HG03457 (cell line): ENCODE measurements at regions not wholly inside any gene's neighbourhood (a gene's known extent, or its start where the extent isn't known, plus 50 kb on each side); places are given as distances from the start of the nearest gene placed in this dataset.

Experiments used
- ATAC-seq: cut with Tn5 transposase; IDR thresholded peaks from one replicate; pipeline ENCODE4 v1.9.1; 2021; ENCODE audit warnings: moderate number of reproducible peaks; ENCODE audit not compliant: unreplicated experiment

DNA sequence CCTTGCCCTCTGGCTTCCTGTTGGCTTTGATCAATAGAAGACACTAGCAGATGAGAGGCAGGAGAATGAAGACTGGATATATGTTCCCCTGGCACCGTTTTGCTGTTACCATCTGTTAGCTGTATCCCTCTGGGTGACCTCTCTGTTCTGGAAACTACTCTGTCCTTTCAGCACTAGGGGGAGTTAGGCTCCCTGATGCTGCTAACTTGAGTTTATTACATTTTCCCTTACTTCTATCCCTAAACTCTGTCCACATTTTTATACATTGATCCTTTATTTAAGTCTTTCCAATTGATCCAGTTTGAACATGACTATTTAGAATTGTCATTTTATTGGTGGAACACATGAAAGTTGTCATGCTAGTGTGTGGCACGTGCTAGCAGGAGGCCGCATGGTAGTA, 1014.3 kb upstream of the CDH2 start:
- no peak for ATAC-seq

DNA sequence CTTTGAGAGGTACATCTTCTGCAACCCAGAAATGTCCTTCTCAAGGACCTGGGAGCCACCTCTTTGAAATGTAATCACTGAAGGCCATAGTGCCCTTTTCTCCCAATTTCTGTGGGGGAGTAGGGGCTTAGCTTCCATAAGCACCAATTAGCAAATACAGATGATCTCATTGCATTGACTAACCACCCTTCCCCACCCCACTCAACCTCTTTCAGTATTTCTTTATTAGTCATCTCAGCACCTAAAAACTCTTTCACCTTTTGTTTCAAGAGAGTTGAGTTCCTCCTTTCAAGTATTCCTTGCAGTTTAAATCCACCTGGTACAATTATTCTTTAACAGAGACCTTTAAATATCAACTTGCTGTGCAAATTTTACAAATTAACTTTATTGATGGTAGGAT, 1011.8 kb upstream of the CDH2 start:
- peak; percentile 91 for ATAC-seq

DNA sequence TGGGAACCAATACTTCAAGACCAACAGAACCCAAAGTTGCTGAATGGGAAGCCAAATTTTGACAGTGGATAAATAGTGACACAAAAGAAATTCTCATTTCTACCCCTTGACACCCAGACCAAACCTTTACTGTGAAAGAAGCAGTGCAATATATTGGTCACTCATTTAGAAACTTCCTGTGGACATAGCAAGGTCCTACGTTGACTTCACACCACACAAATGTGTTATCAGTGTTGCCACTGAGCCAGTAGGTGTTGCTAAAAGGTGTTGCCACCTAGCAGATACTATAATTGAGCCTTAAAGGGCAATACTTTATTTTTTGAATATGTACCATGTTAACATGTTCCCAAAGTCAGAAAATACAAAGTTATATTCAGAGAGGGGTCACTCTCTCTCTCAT, 1008.9 kb upstream of the CDH2 start:
- ATAC-seq: no peak

DNA sequence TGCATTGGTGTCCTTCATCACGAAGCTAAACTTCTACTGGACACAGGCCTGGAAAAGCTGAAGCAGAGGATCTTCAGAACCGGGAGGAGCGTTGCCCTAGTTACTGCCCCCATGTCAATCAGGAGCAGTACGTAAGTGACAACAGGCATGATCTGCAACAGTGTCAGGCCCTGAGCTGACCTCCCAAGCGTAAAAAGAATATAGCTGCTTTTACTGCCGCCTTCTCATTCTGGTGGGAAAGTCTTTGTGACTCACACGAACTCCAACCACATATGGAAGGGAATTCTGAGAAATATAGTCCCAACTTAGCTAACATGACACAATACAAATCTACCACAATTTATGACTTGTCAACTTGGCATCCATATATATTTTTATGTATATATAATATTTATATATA, 1007.7 kb upstream of the CDH2 start:
- no peak for ATAC-seq

DNA sequence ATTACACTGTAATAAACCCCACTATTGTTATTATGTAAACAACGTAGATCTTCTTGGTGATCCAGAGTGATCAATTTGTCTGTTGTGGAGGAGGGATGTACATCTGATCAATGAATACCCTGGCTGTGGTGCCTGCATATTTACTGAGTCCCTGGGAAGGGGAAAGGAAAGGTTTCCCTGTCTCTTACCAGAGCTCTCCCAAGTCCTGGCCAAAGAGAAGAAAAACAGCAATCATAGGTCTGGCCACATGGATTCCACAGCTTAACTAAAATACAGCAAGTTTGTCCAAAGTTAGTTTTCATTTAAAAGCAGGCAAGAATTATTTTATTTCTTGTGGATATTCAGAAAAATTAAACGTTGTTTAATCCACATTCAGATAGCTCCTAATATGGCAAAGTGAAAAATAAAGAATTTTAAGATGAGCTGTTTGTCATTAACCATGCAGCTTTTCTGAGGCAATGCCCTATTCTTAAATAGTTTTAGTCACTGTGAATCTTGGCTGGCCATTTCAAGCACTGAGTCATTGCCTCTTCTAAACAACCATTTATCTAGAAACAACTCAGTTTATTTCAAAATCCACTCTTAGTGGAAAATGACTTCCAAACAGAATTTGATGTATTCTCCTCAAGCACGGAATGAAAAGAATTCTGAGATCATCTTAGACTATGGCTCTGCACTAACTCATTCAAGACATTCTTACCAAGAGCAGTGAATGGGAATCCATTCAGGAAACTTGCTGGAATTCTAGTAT, 1004.4 kb upstream of the CDH2 start:
- ATAC-seq: no peak

DNA sequence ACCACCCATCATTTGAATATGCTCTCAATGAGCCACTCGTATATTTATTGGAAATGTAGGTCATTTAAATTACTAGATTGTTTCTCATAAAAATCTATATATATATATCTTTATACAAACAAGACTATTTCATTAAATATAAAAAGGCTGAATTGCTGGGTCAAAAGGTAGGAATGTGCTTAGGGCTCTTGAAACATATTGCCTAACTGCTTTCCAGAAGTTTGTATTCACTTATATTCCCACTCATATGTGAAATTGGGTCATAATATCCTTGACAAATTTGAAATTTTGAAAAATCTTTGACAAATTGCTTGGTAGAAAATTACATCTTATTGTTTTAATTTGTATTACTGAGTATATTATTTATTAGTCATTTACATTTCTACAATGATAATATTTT, 999.8 kb upstream of the CDH2 start:
- no peak for ATAC-seq

DNA sequence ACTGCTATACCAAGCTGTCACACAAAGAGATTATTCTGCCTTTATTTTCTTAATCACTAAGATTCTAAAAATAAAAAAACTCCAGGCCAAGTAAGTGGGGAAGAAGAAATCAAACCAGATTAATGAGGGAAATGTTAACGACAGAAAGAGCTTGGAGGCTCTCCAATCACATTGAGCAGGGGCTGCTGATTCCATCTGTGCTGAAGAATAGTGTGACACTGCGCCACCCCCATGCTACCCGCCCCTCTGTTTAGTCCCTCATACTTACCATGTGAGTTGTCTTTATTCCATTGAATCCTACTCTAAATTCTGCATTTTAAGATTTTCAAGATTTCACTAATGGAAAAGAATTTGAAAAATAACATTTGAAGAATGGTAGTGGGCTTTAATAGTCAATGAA, 998.0 kb upstream of the CDH2 start:
- ATAC-seq: no peak

DNA sequence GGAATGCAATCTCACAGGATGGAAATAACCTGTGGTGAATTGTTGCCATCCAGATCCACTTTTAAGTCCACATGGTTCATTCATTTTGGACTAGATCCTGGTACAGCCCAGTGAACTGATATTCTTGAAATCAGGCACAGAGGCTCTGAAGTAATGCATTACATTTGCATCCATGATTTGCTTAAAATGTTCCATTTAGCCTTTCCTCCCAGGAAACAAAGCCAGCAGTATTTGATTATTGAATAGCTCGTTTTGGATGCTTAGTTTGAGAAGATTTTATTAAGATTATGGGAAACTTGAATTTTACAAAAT, 995.8 kb upstream of the CDH2 start:
- ATAC-seq: no peak

DNA sequence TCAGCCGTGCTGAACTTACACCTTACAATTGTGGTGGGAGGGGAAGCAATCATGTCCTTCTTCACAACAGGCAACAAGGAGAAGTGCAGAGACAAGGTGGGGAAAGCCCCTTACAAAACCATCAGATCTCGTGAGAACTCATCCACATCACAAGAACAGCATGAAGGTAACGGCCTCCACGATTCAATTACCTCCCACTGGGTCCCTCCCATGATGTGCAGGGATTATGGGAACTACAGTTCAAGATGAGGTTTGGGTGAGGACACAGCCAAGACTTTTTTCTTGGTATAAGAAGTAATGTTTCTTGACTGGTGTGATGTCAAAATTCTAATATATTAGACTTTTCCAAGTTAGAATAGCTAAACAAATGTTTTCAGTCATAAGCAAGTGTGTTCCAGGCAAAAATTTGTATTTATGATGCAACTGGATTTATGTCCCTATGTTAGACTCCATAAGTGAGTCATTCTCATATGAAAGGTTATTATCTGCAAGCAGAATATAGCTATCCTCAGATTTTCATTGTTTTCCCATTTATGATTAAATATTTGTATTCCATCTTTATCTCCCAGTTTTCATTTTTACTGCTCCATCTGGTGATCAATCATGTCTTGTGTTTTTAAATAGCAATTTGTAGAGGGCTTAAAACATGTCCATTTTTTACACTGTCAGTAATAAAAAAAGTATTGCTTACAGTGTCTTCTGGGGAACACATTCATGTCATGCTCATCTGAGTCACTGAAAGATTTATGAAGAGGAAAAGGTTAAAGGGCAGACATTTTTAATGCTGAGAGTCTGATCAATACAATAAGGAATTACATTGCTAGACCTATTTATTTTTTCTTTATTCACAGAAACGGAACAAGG, 995.2 kb upstream of the CDH2 start:
- no peak for ATAC-seq

DNA sequence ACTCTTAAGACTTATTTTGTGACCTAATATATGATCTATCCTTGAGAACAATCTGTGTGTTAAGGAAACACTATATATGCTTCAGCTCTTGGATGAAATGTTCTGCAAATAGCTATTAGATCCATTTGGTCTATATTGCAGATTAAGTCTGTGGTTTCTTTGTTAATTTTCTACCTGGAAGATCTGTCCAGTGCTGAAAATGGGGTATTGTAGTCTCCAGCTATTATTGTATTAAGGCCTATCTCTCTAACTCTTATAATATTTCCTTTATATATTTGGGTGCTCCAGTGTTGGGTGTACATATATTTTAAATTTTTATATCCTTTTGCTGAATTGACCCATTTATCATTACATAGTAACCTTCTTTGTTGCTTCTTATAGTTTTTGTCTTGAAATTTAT, 992.7 kb upstream of the CDH2 start:
- no peak for ATAC-seq

DNA sequence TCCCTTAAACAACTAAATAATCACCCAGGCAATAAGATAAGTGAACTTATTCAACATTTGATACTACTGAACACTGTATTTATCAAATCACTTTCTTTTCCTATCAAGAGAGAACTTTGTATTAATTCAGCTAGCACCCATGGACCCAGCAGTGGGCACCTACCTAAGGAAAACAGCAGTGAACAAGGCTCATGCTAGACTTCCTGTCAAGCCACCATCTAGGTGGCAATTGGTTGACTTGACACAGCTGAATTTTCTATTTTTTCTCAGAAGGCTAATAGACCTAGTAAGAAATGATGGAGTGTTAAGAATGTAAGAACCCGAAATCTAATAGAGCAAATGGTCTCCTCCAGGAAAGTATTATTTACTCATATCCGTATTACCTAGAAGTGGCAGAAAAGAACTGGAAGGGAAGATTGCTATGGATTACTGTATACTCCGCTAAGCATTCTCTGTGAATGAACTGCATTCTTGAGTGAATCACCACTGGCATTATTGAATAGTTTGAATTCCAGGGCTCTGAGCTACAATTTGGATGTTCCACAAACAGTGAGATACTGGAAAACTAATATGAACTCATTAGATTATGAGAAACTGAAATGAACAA, 988.2 kb upstream of the CDH2 start:
- ATAC-seq: no peak

DNA sequence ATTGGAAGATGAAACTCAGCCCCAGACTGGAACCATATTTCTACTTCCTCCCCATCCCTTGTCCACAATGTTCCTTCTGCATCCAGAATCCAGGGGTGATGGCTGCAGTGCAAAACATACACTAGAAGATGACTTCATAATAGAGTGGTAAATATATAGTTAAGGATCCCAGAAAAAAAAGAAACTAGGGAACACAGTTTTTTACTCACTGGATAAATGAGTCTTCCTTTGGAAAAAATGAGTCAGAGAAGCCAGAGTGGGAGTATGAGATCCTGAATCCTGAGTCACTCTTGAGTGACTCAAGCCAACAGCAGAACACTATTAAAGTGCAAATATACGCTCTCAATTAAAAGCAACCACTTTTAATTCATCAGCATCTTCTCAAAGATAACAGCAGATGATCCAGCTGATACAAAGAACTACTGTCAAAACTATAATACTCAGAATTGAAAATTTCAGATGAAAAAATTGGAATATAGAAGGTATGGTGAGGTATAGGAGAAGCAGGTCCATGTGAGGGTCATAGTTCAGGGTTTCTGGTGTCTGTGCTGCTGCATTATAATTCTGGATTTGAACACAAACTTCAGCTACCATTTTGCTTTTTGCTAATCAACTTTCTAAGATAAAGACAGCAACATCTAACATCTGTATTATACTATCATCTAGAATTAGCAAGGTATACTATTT, 987.2 kb upstream of the CDH2 start:
- no peak for ATAC-seq

DNA sequence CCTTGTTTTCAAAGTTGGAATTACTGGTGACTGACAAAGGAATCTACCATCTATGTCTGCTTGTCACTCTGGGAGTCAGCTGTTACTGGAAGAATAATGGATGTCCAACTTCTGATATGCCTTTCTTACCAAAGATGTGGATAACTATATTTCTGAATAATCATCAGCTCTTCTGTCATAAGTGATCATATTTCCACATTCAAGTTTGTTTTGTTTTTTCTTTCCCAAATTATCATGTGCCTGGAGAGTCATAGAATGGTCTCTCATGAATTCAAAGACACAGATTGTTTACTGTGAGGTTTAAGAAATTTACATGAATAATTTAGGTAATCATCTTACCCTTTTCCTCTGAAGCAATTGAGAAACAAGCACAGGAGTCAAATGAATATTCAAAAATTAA, 986.7 kb upstream of the CDH2 start:
- ATAC-seq: no peak

DNA sequence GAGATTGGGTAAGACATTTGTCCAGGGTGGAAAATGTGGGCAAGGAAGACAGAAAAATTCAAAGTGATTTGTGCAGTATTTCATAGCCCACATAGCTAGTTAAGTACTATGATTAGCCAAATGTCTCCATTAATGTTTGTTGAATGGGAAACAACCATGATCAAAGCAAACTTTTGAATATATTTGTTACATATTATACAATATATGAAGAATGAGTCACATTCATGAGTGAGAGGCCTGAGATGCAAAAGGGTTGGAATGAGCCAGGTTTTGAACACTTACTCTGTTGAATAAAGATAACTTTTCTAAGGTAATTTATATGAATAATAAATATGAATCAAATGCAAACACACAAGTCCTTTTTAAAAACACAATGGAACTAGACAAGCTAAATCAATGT, 984.5 kb upstream of the CDH2 start:
- no peak for ATAC-seq

DNA sequence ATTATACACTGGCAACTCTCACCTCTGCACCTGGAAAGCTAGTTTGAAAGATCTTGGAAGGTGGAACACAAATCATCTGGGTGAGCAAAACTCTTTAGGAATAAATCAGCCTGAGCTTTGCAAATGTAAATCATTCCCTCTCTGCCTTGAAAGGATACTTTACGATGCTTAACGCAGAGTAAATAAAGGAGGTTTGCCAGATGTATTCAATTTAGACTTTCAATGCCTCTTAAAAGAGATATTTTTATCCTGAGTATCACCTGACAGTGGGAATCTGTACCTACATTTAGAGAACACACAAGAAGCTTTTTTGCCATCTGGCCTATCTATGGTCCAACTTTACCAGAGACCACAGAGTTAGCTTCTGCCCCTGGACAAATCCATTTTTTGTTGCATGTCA, 983.2 kb upstream of the CDH2 start:
- no peak for ATAC-seq

DNA sequence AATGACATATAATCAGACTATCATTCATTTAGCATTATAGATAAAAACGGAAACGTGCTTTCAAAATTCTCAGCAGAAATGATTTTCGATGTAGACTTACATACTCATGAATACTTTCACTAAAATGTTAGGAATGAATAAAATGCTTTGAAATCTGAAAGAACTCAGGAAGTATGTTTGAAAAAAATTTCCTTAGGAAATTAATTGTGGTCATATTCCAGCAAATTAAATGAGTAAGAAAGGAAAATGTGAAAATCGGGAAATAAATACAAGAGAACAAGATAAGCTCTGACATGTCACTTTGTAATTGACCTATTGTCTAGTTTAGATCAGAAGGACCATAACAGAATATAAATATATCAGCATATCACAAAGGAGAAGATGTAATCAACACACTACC, 981.0 kb upstream of the CDH2 start:
- ATAC-seq: no peak

DNA sequence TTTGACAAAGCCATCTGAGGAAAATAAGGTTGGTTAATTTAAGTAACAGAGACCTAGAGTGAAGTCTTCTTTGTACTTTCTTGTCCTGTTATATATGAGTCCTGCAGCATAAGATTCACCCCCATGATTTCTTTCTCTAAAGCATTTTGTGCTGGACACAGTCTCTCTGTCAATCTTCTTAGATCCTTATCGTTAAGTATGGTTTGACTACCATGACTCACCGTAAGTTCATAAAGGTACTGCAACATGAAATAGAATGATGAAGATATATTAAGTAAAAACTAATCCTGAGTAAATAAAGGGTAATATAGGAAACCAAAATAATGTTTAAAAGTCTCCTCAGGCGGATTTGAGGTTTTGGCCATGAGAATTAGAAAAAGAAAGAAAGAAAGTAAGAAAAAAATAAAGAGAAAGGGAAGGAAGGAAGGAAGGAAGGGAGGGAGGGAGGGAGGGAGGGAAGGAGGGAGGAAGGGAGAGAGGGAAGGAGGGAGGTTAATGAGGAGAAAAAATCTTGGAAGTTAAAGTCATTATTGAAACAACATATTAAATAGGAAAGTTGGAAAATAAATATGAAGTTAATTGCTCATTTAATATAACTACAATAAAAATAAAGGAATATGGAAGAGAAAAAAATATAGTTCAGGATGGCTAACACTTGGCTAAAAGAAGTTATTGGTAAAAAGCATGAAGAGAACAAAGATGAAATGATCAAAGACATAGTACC, 980.3 kb upstream of the CDH2 start:
- ATAC-seq: no peak

DNA sequence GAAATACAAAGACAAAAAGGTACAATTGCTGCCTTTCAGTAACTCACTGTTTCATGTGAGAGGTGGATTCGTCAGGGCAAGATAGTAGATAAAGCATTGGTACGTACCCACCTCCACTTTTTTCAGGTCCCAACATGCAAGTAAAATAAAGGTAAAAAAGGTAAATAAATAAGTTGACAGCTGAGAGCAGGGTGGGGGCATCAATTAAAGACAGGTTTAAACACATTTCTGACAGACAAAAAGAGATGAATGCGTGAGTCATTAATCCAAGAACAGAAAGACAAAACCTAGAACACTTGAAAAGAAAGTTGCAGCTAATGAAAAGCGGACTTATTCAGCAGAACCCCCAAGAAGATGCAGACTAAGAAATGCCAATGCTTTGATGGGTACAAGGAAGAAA, 979.6 kb upstream of the CDH2 start:
- ATAC-seq: no peak

DNA sequence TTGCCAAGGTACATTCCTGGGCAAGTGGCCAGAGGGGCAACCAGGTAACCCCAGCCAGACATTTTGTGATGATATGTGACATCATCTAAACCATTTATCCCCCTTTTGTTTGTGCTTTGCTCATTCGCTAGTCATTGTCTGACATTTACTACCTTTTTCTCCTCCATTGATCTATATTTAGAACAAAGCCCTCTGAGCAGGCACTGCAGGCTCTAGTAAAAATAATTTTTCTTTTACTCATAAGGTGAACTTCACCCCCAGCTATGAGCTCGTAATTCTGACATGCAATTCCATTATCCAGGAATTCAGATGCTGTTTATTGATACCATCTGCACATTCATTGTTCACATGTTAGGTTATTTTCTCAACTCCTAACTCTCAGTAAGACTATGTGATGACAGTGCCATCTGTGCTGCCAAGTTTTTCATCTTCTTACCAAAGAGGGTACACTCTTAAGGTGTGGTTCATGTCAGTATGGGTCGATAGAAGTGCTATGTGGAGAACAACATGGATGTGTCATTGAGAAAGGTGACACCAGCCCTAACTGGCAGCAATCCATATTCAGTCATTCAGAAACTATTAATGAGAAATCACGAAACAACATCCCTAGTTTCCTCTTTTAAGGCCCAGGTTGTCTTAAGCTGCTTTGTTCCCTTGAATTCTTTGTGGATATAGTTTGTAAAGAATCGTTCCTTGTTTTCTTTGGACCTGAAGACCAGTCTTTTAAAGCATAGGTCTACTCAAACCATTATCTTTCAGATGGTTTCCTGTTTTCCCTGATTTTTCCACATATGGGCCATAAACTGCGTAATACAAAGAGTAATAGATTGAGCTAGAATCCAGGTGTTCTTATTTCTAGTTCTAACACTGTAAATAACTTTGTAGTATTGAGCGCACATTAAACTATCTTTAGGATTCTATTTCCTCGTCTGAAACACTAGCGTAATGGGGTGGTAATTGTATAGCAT, 978.1 kb upstream of the CDH2 start:
- no peak for ATAC-seq

DNA sequence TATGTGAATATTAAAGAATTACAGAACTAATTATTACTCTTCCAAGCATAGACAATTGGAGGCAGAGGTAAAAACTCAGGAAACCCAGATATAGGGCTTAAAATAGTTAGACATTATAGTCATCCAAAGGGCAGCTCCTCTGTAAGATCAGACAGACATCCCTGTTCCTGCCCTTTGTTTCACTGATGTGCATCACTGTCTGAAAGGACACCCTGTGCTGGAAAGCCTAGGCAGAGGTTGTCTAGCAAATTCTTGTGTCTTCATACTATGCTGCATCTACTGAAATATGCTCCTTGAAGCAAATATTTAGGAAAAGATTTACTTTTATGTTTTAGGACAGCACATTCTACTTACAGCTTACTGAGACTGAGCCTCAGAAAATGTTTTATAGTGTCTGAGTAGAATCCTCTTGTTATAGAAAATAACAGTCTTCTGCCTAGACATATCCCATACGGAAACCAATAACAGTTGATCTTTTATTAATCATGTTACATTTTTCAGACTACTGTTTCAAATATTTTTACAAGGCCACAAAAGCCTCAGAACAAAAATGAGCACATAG, 977.3 kb upstream of the CDH2 start:
- no peak for ATAC-seq
